Neural progenitor cell (in vitro differentiated cells): ENCODE measurements at regions not wholly inside any gene's neighbourhood (a gene's known extent, or its start where the extent isn't known, plus 50 kb on each side); places are given as distances from the start of the nearest gene placed in this dataset.

ENCODE experiments used
- DNase-seq: peaks from one replicate; pipeline ENCODE4 v3.0.0-alpha.2; 2016; ENCODE audit warnings: low spot score
- H2AFZ ChIP-seq: fragments of 200-600 bp; sonication (generic); replicated peaks from 2 replicates; pipeline ENCODE4 v1.6.1; 2016; ENCODE audit warnings: antibody characterized with exemption
- H3F3A ChIP-seq: fragments of 200-600 bp; sonication (generic); 2 replicates; pipeline ENCODE4 v1.6.1; 2016; ENCODE audit warnings: antibody characterized with exemption, low read depth
- H3K27ac ChIP-seq: fragments of 200-600 bp; sonication (generic); 2 replicates; pipeline ENCODE4 v1.5.1; 2016; ENCODE audit warnings: mild to moderate bottlenecking
- H3K27me3 ChIP-seq: fragments of 200-600 bp; sonication (generic); 2 replicates; pipeline ENCODE4 v1.6.1; 2016; ENCODE audit warnings: mild to moderate bottlenecking, moderate library complexity
- H3K36me3 ChIP-seq: fragments of 200-600 bp; sonication (generic); 2 replicates; pipeline ENCODE4 v1.5.1; 2016
- H3K4me1 ChIP-seq: fragments of 200-600 bp; sonication (generic); 2 replicates; pipeline ENCODE4 v1.6.1; 2016; ENCODE audit warnings: mixed run types
- H3K4me2 ChIP-seq: fragments of 200-600 bp; sonication (generic); 2 replicates; pipeline ENCODE4 v1.6.1; 2016
- H3K4me3 ChIP-seq: fragments of 200-600 bp; sonication (generic); 2 replicates; pipeline ENCODE4 v1.5.1; 2016
- H3K79me2 ChIP-seq: fragments of 200-600 bp; sonication (generic); 2 replicates; pipeline ENCODE4 v1.6.1; 2016; ENCODE audit warnings: low read depth
- H3K9ac ChIP-seq: fragments of 200-600 bp; sonication (generic); 2 replicates; pipeline ENCODE4 v1.6.1; 2016
- H3K9me3 ChIP-seq: fragments of 200-600 bp; sonication (generic); 2 replicates; pipeline ENCODE4 v1.5.1; 2016; ENCODE audit warnings: low read depth
- H4K20me1 ChIP-seq: fragments of 200-600 bp; sonication (generic); 2 replicates; pipeline ENCODE4 v1.6.1; 2016; ENCODE audit warnings: low read depth
- H3K27ac Mint-ChIP-seq: 3 replicates; pipeline ENCODE4 v1.8.0; 2021; ENCODE audit warnings: mixed read lengths
- H3K27me3 Mint-ChIP-seq: 2 replicates; pipeline ENCODE4 v1.8.0; 2022; ENCODE audit warnings: low read depth, mild to moderate bottlenecking, inconsistent platforms, moderate library complexity, mixed read lengths; ENCODE audit not compliant: insufficient read depth
- H3K36me3 Mint-ChIP-seq: 3 replicates; pipeline ENCODE4 v1.8.0; 2021; ENCODE audit warnings: mixed read lengths
- H3K4me1 Mint-ChIP-seq: 3 replicates; pipeline ENCODE4 v1.8.0; 2021; ENCODE audit warnings: mixed read lengths
- H3K4me3 Mint-ChIP-seq: 3 replicates; pipeline ENCODE4 v1.8.0; 2021; ENCODE audit warnings: mild to moderate bottlenecking, moderate library complexity, mixed read lengths
- H3K9me3 Mint-ChIP-seq: 3 replicates; pipeline ENCODE4 v1.8.0; 2020; ENCODE audit warnings: mixed read lengths
- CTCF ChIP-seq: fragments of 200-600 bp; sonication (generic); IDR thresholded peaks from 2 replicates; pipeline ENCODE4 v1.5.1; 2017; ENCODE audit warnings: antibody characterized with exemption, mild to moderate bottlenecking
- EZH2 ChIP-seq: fragments of 200-600 bp; sonication (generic); IDR thresholded peaks from 2 replicates; pipeline ENCODE4 v1.6.1; 2017; ENCODE audit warnings: antibody characterized with exemption, mild to moderate bottlenecking, moderate library complexity
- EZH2phosphoT487 ChIP-seq: fragments of 200-600 bp; sonication (generic); IDR thresholded peaks from 2 replicates; pipeline ENCODE4 v1.6.1; 2017; ENCODE audit warnings: antibody characterized with exemption

- TF ChIP-seq EZH2 (no peak), CTCF (no peak), EZH2phosphoT487 (no peak)
- Mint-ChIP-seq H3K36me3 (no peaks in the 10 kb centered on the region), H3K9me3 (no peaks in the 10 kb centered on the region), H3K4me3 (no peak overlapping the region), H3K27me3 (no peaks in the 10 kb centered on the region), H3K27ac (no peak overlapping the region), H3K4me1 (no peaks in the 10 kb centered on the region)
- Histone ChIP-seq H3F3A (no peaks in the 10 kb centered on the region), H3K9me3 (no peaks in the 10 kb centered on the region), H3K4me2 (no peak overlapping the region), H3K27me3 (no peaks in the 10 kb centered on the region), H3K36me3 (no peaks in the 10 kb centered on the region), H3K79me2 (no peaks in the 10 kb centered on the region), H3K27ac (no peak overlapping the region), H3K4me1 (no peaks in the 10 kb centered on the region), H2AFZ (no peak overlapping the region), H3K4me3 (no peak overlapping the region), H3K9ac (no peak overlapping the region), H4K20me1 (no peaks in the 10 kb centered on the region)
- no peak for DNase-seq
These were observed 78.2 kb upstream of the PIK3C2G start for GRCh38 chr12:18183141-18183540.

GRCh38 chr12:18171571-18171970 lies 81.6 kb upstream of the RERGL start:
- Mint-ChIP-seq H3K9me3 (peaks cover 3% of the 10 kb centered on the region), H3K27ac (no peak overlapping the region), H3K4me1 (peaks cover 2% of the 10 kb centered on the region)

GRCh38 chr12:18168016-18168415 lies 78.0 kb upstream of the RERGL start:
- no peaks in the 10 kb centered on the region for H3K27me3 Mint-ChIP-seq
- no peak for DNase-seq
- H3K79me2 ChIP-seq = no peaks in the 10 kb centered on the region
- H3K27ac ChIP-seq = no peak overlapping the region
- peaks cover 9% of the 10 kb centered on the region for H3K4me1 Mint-ChIP-seq
- no peak overlapping the region for H3K4me2 ChIP-seq
- H3K4me1 ChIP-seq = no peaks in the 10 kb centered on the region
- H4K20me1 ChIP-seq = no peaks in the 10 kb centered on the region
- no peak overlapping the region for H3K27ac Mint-ChIP-seq
- peaks cover 3% of the 10 kb centered on the region for H3K9me3 Mint-ChIP-seq
- TF ChIP-seq EZH2phosphoT487 = no peak
- no peak for TF ChIP-seq CTCF
- no peak for TF ChIP-seq EZH2
- H3K36me3 ChIP-seq = no peaks in the 10 kb centered on the region
- H3F3A ChIP-seq = no peaks in the 10 kb centered on the region
- H2AFZ ChIP-seq = no peak overlapping the region
- H3K4me3 ChIP-seq = no peak overlapping the region
- no peaks in the 10 kb centered on the region for H3K36me3 Mint-ChIP-seq
- no peak overlapping the region for H3K4me3 Mint-ChIP-seq
- H3K27me3 ChIP-seq = no peaks in the 10 kb centered on the region
- H3K9ac ChIP-seq = no peak overlapping the region
- H3K9me3 ChIP-seq = no peaks in the 10 kb centered on the region

More at GRCh38 chr12:18171571-18171970, 81.6 kb upstream of the RERGL start:
- Histone ChIP-seq H3K79me2 (no peaks in the 10 kb centered on the region), H3F3A (no peaks in the 10 kb centered on the region), H3K4me1 (peaks cover 14% of the 10 kb centered on the region), H3K27me3 (no peaks in the 10 kb centered on the region), H3K9me3 (no peaks in the 10 kb centered on the region), H3K27ac (no peak overlapping the region), H4K20me1 (no peaks in the 10 kb centered on the region), H2AFZ (no peak overlapping the region), H3K4me3 (no peak overlapping the region), H3K36me3 (no peaks in the 10 kb centered on the region), H3K4me2 (no peak overlapping the region), H3K9ac (no peak overlapping the region)
- H3K27me3 Mint-ChIP-seq = no peaks in the 10 kb centered on the region
- TF ChIP-seq CTCF (no peak), EZH2phosphoT487 (no peak), EZH2 (no peak)
- H3K36me3 Mint-ChIP-seq = no peaks in the 10 kb centered on the region
- DNase-seq = no peak
- no peak overlapping the region for H3K4me3 Mint-ChIP-seq
